Tibial nerve (tissue), 4 donors: ENCODE measurements at regions not wholly inside any gene's neighbourhood (a gene's known extent, or its start where the extent isn't known, plus 50 kb on each side); places are given as distances from the start of the nearest gene placed in this dataset.

Experiments used
- DNase-seq, 2 donors: peaks; one replicate each; pipeline ENCODE4 v3.0.0-alpha.2; 2019; ENCODE audit warnings: low spot score in 2 of 2
- H3K27ac ChIP-seq, 4 donors: fragments of 200-600 bp; sonication (generic) in 3 of 4; one replicate each; pipeline ENCODE4 v1.5.1; 2017 to 2019; ENCODE audit warnings: mild to moderate bottlenecking in 1 of 4
- H3K27me3 ChIP-seq, 2 donors: fragments of 200-600 bp; sonication (generic) in 1 of 2; one replicate each; pipeline versions ENCODE4 v1.5.1 to v1.6.0; 2017 to 2019
- H3K36me3 ChIP-seq, 3 donors: fragments of 200-600 bp; sonication (generic); one replicate each; pipeline ENCODE4 v1.5.1; 2018 to 2019
- H3K4me1 ChIP-seq, 4 donors: fragments of 200-600 bp; sonication (generic) in 3 of 4; one replicate each; pipeline ENCODE4 v1.5.1; 2017 to 2019
- H3K4me3 ChIP-seq, 4 donors: fragments of 200-600 bp; sonication (generic) in 3 of 4; one replicate each; pipeline ENCODE4 v1.5.1; 2017 to 2019; ENCODE audit warnings: mild to moderate bottlenecking in 1 of 4, moderate library complexity in 1 of 4
- H3K9me3 ChIP-seq, 4 donors: fragments of 200-600 bp; sonication (generic) in 3 of 4; one replicate each; pipeline ENCODE4 v1.5.1; 2017 to 2019
- CTCF ChIP-seq, 5 experiments: fragments of 200-600 bp in 3 of 5; fragments of 450-650 bp in 2 of 5; sonication (generic) in 3 of 5; IDR thresholded peaks; one replicate each; pipeline ENCODE4 v1.5.1; 2016 to 2019; ENCODE audit warnings: antibody characterized with exemption in 5 of 5, mild to moderate bottlenecking in 3 of 5, moderate library complexity in 2 of 5
- EP300 ChIP-seq, 2 donors: sonication (generic); formaldehyde crosslinking; IDR thresholded peaks; one replicate each; pipeline ENCODE4 v1.6.1; 2017; ENCODE audit warnings: antibody characterized with exemption in 2 of 2, mild to moderate bottlenecking in 1 of 2
- POLR2A ChIP-seq, 2 donors: fragments of 450-650 bp; IDR thresholded peaks; one replicate each; pipeline ENCODE4 v1.6.1; 2017; ENCODE audit warnings: antibody characterized with exemption in 2 of 2, mild to moderate bottlenecking in 2 of 2, moderate library complexity in 2 of 2
- WGBS, 2 donors: methylation state at CpG; one replicate each; pipeline ENCODE4 v1.1.5; 2018; 5-methylcytosine and 5-hydroxymethylcytosine counted together

DNA sequence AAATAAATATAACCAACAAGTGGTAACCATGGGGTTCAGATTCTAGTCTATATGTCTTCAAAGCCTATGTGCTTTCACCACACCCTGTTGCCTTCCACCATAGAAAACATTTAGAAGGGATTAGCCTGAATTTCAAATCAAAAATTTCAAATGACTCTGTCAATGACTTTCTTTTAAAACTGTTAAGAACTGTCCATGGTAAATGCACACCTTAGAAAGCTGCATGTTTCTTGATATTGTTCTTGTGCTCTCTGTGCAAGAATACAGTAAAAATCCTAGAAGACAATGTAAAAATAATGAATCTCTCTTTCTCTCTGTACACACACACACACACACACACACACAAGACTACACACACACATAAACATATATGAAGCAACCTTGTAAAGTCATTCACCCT, 74.6 kb upstream of the EXOC1L start:
- H3K27ac ChIP-seq = no peak overlapping the region
- no peak overlapping the region for H3K4me3 ChIP-seq
- no peak for DNase-seq
- H3K4me1 ChIP-seq = no peaks in the 10 kb centered on the region
- H3K27me3 ChIP-seq = no peaks in the 10 kb centered on the region
- no peaks in the 10 kb centered on the region for H3K36me3 ChIP-seq
- TF ChIP-seq EP300 (IDR thresholded peaks at IDR 0.05) (no peak), CTCF (IDR thresholded peaks at IDR 0.05) (no peak), POLR2A (IDR thresholded peaks at IDR 0.05) (no peak)
- H3K9me3 ChIP-seq = no peaks in the 10 kb centered on the region

GRCh38 chr4:55747793-55748192, 71.8 kb upstream of the EXOC1L start:
- no peak for DNase-seq
- WGBS, 2 donors = 82 to 85% methylated on average over 6 of the region's 6 CpGs
- Histone ChIP-seq H3K9me3 (no peaks in the 10 kb centered on the region), H3K27me3 (no peaks in the 10 kb centered on the region), H3K36me3 (no peaks in the 10 kb centered on the region), H3K4me1 (no peaks in the 10 kb centered on the region), H3K4me3 (no peak overlapping the region), H3K27ac (no peak overlapping the region)
- TF ChIP-seq POLR2A (IDR thresholded peaks at IDR 0.05) (no peak), EP300 (IDR thresholded peaks at IDR 0.05) (no peak), CTCF (IDR thresholded peaks at IDR 0.05) (no peak)

DNA sequence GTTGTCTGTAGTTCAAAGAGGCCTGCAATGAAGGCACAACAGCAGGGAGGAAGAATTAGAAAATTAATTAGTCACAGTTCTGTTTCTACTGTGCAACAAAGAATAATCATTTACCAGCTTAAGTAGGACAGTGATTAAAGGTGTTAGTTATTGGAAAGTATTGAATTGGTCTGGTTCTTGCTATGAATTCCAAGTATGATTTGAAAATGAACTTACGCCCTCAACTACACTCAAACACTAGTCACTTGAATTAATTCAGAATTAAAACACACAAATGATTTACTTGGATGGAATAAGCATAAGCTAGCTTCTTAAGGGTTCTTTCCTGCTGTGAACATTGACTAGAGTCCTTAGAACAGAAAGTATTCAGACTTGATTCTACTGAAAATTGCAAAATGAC, 69.9 kb upstream of the EXOC1L start:
- no peak for DNase-seq
- Histone ChIP-seq H3K27ac (no peak overlapping the region), H3K9me3 (no peaks in the 10 kb centered on the region), H3K4me1 (no peaks in the 10 kb centered on the region), H3K4me3 (no peak overlapping the region), H3K27me3 (no peaks in the 10 kb centered on the region), H3K36me3 (no peaks in the 10 kb centered on the region)
- WGBS, 2 donors = 94 to 100% methylated on average over 1 of the region's 1 CpG
- no peak for TF ChIP-seq CTCF (IDR thresholded peaks at IDR 0.05)
- no peak for TF ChIP-seq POLR2A (IDR thresholded peaks at IDR 0.05)
- TF ChIP-seq EP300 (IDR thresholded peaks at IDR 0.05) = no peak

GRCh38 chr4:55752810-55753209, 66.8 kb upstream of the EXOC1L start:
- Histone ChIP-seq H3K27ac (no peak overlapping the region), H3K27me3 (no peaks in the 10 kb centered on the region), H3K36me3 (no peaks in the 10 kb centered on the region), H3K4me1 (no peaks in the 10 kb centered on the region), H3K9me3 (no peaks in the 10 kb centered on the region), H3K4me3 (no peak overlapping the region)
- no peak for DNase-seq
- whole genome bisulfite sequencing, 2 donors = 76 to 80% methylated on average over 5 of the region's 5 CpGs
- TF ChIP-seq CTCF (IDR thresholded peaks at IDR 0.05) (no peak), POLR2A (IDR thresholded peaks at IDR 0.05) (no peak), EP300 (IDR thresholded peaks at IDR 0.05) (no peak)

- no peak for DNase-seq
- 42 to 53% methylated on average over 1 of the region's 1 CpG for WGBS, 2 donors
These were observed 65.7 kb upstream of the EXOC1L start for GRCh38 chr4:55753856-55754255.

More at GRCh38 chr4:55753856-55754255, 65.7 kb upstream of the EXOC1L start:
- TF ChIP-seq POLR2A (IDR thresholded peaks at IDR 0.05) (no peak), EP300 (IDR thresholded peaks at IDR 0.05) (no peak), CTCF (IDR thresholded peaks at IDR 0.05) (no peak)
- no peaks in the 10 kb centered on the region for H3K27me3 ChIP-seq
- H3K36me3 ChIP-seq = no peaks in the 10 kb centered on the region
- no peaks in the 10 kb centered on the region for H3K4me1 ChIP-seq
- no peak overlapping the region for H3K4me3 ChIP-seq
- no peaks in the 10 kb centered on the region for H3K9me3 ChIP-seq
- no peak overlapping the region for H3K27ac ChIP-seq
